IMR-90 (cell line): ENCODE measurements at regions not wholly inside any gene's neighbourhood (a gene's known extent, or its start where the extent isn't known, plus 50 kb on each side); places are given as distances from the start of the nearest gene placed in this dataset.

Experiments
- ATAC-seq: fragments of 200-7000 bp; cut with Tn5 transposase; 2 replicates; pipeline ENCODE4 v1.9.1; 2020; ENCODE audit warnings: low read depth, mild to moderate bottlenecking, moderate library complexity
- BruUV-seq: library from RNA; stranded (reverse); fragments of 400-500 nt; replicated peaks from 2 replicates; lab custom pipeline; 2021; lab: Mats Ljungman, UMichigan
- CTCF ChIA-PET: fragments of 300-600 bp; formaldehyde crosslinking; extraction: SDS; loops from one replicate; lab custom pipeline; 2021; ENCODE audit warnings: antibody characterized with exemption; lab: Yijun Ruan, JAX
- POLR2A ChIA-PET: fragments of 300-600 bp; sonication (Branson Sonifier 250); formaldehyde crosslinking; loops from one replicate; lab custom pipeline; 2022; ENCODE audit warnings: antibody characterized with exemption; ENCODE audit not compliant: unreplicated experiment; lab: Charles Lee
- DNase-seq: peaks from one replicate; pipeline ENCODE4 v3.0.0; 2013
- H2AFZ ChIP-seq: replicated peaks from 2 replicates; pipeline ENCODE3; 2013; ENCODE audit warnings: low read length, mild to moderate bottlenecking; ENCODE audit not compliant: poor library complexity
- H2AK5ac ChIP-seq: 2 replicates; pipeline ENCODE4 v1.6.1; 2013; ENCODE audit warnings: low read depth, low read length, inconsistent platforms
- H2AK9ac ChIP-seq: replicated peaks from 2 replicates; pipeline ENCODE3; 2013; ENCODE audit warnings: mild to moderate bottlenecking, low read depth, low read length, moderate library complexity; ENCODE audit not compliant: poor library complexity
- H2BK120ac ChIP-seq: 2 replicates; pipeline ENCODE4 v1.6.1; 2013; ENCODE audit warnings: low read depth, low read length, inconsistent platforms
- H2BK15ac ChIP-seq: 3 replicates; pipeline ENCODE4 v1.6.1; 2013; ENCODE audit warnings: low read depth, low read length, inconsistent platforms
- H2BK20ac ChIP-seq: 2 replicates; pipeline ENCODE4 v1.6.1; 2013; ENCODE audit warnings: low read depth, mild to moderate bottlenecking, inconsistent platforms, low read length, moderate library complexity
- H2BK5ac ChIP-seq: 2 replicates; pipeline ENCODE4 v1.6.1; 2013; ENCODE audit warnings: mild to moderate bottlenecking, low read depth, low read length, inconsistent platforms; ENCODE audit not compliant: poor library complexity, severe bottlenecking
- H3K14ac ChIP-seq: replicated peaks from 2 replicates; pipeline ENCODE4 v1.6.1; 2013; ENCODE audit warnings: low read depth, low read length, inconsistent platforms
- H3K18ac ChIP-seq: 2 replicates; pipeline ENCODE4 v1.6.1; 2013; ENCODE audit warnings: low read depth, low read length, control low read depth
- H3K23ac ChIP-seq: 2 replicates; pipeline ENCODE4 v1.6.1; 2013; ENCODE audit warnings: low read depth, low read length, inconsistent platforms
- H3K27ac ChIP-seq: 2 replicates; pipeline ENCODE4 v1.5.1; 2013; ENCODE audit warnings: mild to moderate bottlenecking, control low read depth, low read length; ENCODE audit not compliant: insufficient read depth
- H3K27me3 ChIP-seq: 2 replicates; pipeline ENCODE4 v1.6.1; 2013; ENCODE audit warnings: low read length; ENCODE audit not compliant: control insufficient read depth, insufficient read depth
- H3K36me3 ChIP-seq: 2 replicates; pipeline ENCODE4 v1.6.1; 2013; ENCODE audit warnings: low read length, mixed read lengths; ENCODE audit not compliant: control insufficient read depth, insufficient read depth
- H3K4ac ChIP-seq: 2 replicates; pipeline ENCODE4 v1.6.1; 2013; ENCODE audit warnings: low read depth, low read length, inconsistent platforms
- H3K4me1 ChIP-seq: 2 replicates; pipeline ENCODE4 v1.6.1; 2013; ENCODE audit warnings: low read length, mixed read lengths; ENCODE audit not compliant: control insufficient read depth, insufficient read depth
- H3K4me2 ChIP-seq: 2 replicates; pipeline ENCODE4 v1.6.1; 2013; ENCODE audit warnings: low read depth, mild to moderate bottlenecking, control low read depth, low read length, moderate library complexity
- H3K4me3 ChIP-seq: 2 replicates; pipeline ENCODE4 v1.5.1; 2013; ENCODE audit warnings: low read depth, mild to moderate bottlenecking, control low read depth, low read length, moderate library complexity; ENCODE audit not compliant: insufficient read depth
- H3K56ac ChIP-seq: 2 replicates; pipeline ENCODE4 v1.6.1; 2013; ENCODE audit warnings: low read length, inconsistent platforms; ENCODE audit not compliant: insufficient read depth; ENCODE audit errors: extremely low read depth
- H3K79me1 ChIP-seq, 2 experiments: 2 replicates each; pipeline ENCODE4 v1.6.1; 2013; ENCODE audit warnings: low read length in 2 of 2, inconsistent platforms in 1 of 2, low read depth in 1 of 2
- H3K9ac ChIP-seq: 2 replicates; pipeline ENCODE4 v1.6.1; 2013; ENCODE audit warnings: low read depth, low read length, control low read depth
- H3K9me1 ChIP-seq: 2 replicates; pipeline ENCODE4 v1.6.1; 2013; ENCODE audit warnings: low read length, inconsistent platforms; ENCODE audit not compliant: insufficient read depth
- H3K9me3 ChIP-seq: 2 replicates; pipeline ENCODE4 v1.6.1; 2013; ENCODE audit warnings: low read length; ENCODE audit not compliant: control insufficient read depth, insufficient read depth
- H4K20me1 ChIP-seq: 2 replicates; pipeline ENCODE4 v1.6.1; 2013; ENCODE audit warnings: low read length, inconsistent platforms; ENCODE audit not compliant: insufficient read depth
- H4K5ac ChIP-seq: 2 replicates; pipeline ENCODE4 v1.6.1; 2013; ENCODE audit warnings: mild to moderate bottlenecking, low read depth, low read length, control low read depth
- H4K8ac ChIP-seq, 2 experiments: 2 replicates each; pipeline ENCODE4 v1.6.1; 2013; ENCODE audit warnings: low read depth in 2 of 2, low read length in 2 of 2, control low read depth in 1 of 2, inconsistent platforms in 1 of 2
- H4K91ac ChIP-seq: 2 replicates; pipeline ENCODE4 v1.6.1; 2013; ENCODE audit warnings: low read depth, low read length, inconsistent platforms; ENCODE audit not compliant: insufficient read depth
- CEBPB ChIP-seq: IDR thresholded peaks from 2 replicates; pipeline ENCODE4 v1.6.1; 2012; ENCODE audit warnings: low read depth, low read length, improper control_type of control experiment
- ELK1 ChIP-seq: fragments of 150-350 bp; IDR thresholded peaks from 2 replicates; pipeline ENCODE4 v1.6.1; 2016; ENCODE audit warnings: low read depth, mild to moderate bottlenecking, low read length, moderate library complexity, borderline replicate concordance
- MAFK ChIP-seq: IDR thresholded peaks from 2 replicates; pipeline ENCODE4 v1.6.1; 2012; ENCODE audit warnings: low read depth, low read length, improper control_type of control experiment
- RCOR1 ChIP-seq: IDR thresholded peaks from 2 replicates; pipeline ENCODE4 v1.6.1; 2012; ENCODE audit warnings: mild to moderate bottlenecking, low read length, improper control_type of control experiment; ENCODE audit not compliant: insufficient replicate concordance
- WGBS, 2 experiments: methylation state at CpG; one replicate each; pipeline versions ENCODE4 v1.1.5 to v1.1.7; 2013; ENCODE audit warnings: missing lambda C conversion rate in 2 of 2; ENCODE audit not compliant: insufficient read length in 1 of 2; ENCODE audit errors: extremely low coverage in 2 of 2; 5-methylcytosine and 5-hydroxymethylcytosine counted together
- dilution Hi-C: fragments of 300-500 bp; cut with HindIII; formaldehyde crosslinking; loops from one replicate; pipeline ENCODE4 v1.14.3; 2018; ENCODE audit warnings: low sequenced_read_pairs; ENCODE audit not compliant: unreplicated experiment
- in situ Hi-C: fragments of 300-500 bp; cut with MboI; formaldehyde crosslinking; loops from 3 replicates; pipeline ENCODE4 v1.14.3; 2019; ENCODE audit warnings: low sequenced_read_pairs, inconsistent platforms, mixed read lengths
- intact Hi-C: fragments of 100-400 bp; cut with micrococcal nuclease; formaldehyde crosslinking; loops from 2 replicates; pipeline ENCODE4 v1.10.0; 2022

GRCh38 chr20:19908576-19908975, 108.6 kb upstream of the NAA20 start:
- Histone ChIP-seq H2BK5ac (no peak overlapping the region), H3K9me3 (no peaks in the 10 kb centered on the region), H4K20me1 (peaks cover 61% of the 10 kb centered on the region), H4K91ac (no peak overlapping the region), H2AK5ac (no peak overlapping the region), H3K9ac (no peak overlapping the region), H4K8ac (no peak overlapping the region), H3K4ac (no peak overlapping the region), H3K4me1 (no peaks in the 10 kb centered on the region; the same call in 1 of the 2 replicates), H2BK120ac (no peak overlapping the region), H3K23ac (no peak overlapping the region), H3K9me1 (peaks cover 29% of the 10 kb centered on the region), H3K4me3 (no peak overlapping the region), H3K14ac (no peak overlapping the region), H2AK9ac (no peak overlapping the region), H3K4me2 (no peak overlapping the region), H2BK15ac (no peak overlapping the region), H3K27ac (no peak overlapping the region), H3K79me1 (peaks cover 36 to 83% of the 10 kb centered on the region in 2 experiments; a peak in 3 of 4 replicates), H3K36me3 (peaks cover 18% of the 10 kb centered on the region), H3K18ac (no peak overlapping the region), H2BK20ac (no peak overlapping the region), H2AFZ (no peak overlapping the region), H4K5ac (no peak overlapping the region), H3K27me3 (no peaks in the 10 kb centered on the region), H3K56ac (no peak overlapping the region)
- no CpG with 5 or more reads among the region's 4 CpGs for WGBS, 2 experiments
- DNase-seq, result no peak
- ChIA-PET CTCF (interaction anchor here (0.7 kb wide), 1 partner anchor 15 kb away, joined by 3 read pairs; no protein-coding TSS in a partner anchor), POLR2A (no interaction called here)
- ATAC-seq, result no peak
- BruUV-seq, result no TSS peak
- dilution Hi-C loops, result no loop called here
- in situ Hi-C loops, result no loop called here
- TF ChIP-seq CEBPB (no peak), MAFK (no peak), RCOR1 (no peak), ELK1 (no peak)
- intact Hi-C loops, result loop anchor here (10.0 kb wide), 1 partner anchor 686 kb away; no protein-coding TSS in a partner anchor
